AG10803 (cell line): ENCODE measurements at regions not wholly inside any gene's neighbourhood (a gene's known extent, or its start where the extent isn't known, plus 50 kb on each side); places are given as distances from the start of the nearest gene placed in this dataset.

Experiments used
- DNase-seq: peaks from one replicate; pipeline ENCODE4 v3.0.0; 2010; ENCODE audit warnings: low read depth
- H3K4me3 ChIP-seq: 2 replicates; pipeline ENCODE4 v1.5.1; 2011; ENCODE audit warnings: mild to moderate bottlenecking, low read length, control low read depth
- CTCF ChIP-seq: conservative IDR thresholded peaks from 2 replicates; pipeline ENCODE4 v1.5.1; 2011; ENCODE audit warnings: mild to moderate bottlenecking, low read length, control low read depth, inconsistent platforms

- DNase-seq: no peak
- no peak for TF ChIP-seq CTCF
- H3K4me3 ChIP-seq: no peak overlapping the region
Measured at GRCh38 chr16:65283181-65283651, 161.4 kb upstream of the CDH11 start.

GRCh38 chr16:65281586-65281985, 159.7 kb upstream of the CDH11 start:
- H3K4me3 ChIP-seq: no peak overlapping the region
- no peak for DNase-seq

GRCh38 chr16:65280845-65281512, 159.1 kb upstream of the CDH11 start:
- H3K4me3 ChIP-seq: no peak overlapping the region
- no peak for DNase-seq
- no peak for TF ChIP-seq CTCF

More at GRCh38 chr16:65281586-65281985, 159.7 kb upstream of the CDH11 start:
- TF ChIP-seq CTCF: no peak

- DNase-seq: no peak
- no peak overlapping the region for H3K4me3 ChIP-seq
- no peak for TF ChIP-seq CTCF
Measured at GRCh38 chr16:65279576-65279975, 157.7 kb upstream of the CDH11 start.

- no peak for DNase-seq
- TF ChIP-seq CTCF: no peak
- no peak overlapping the region for H3K4me3 ChIP-seq
Measured at GRCh38 chr16:65278874-65279273, 157.0 kb upstream of the CDH11 start.

- TF ChIP-seq CTCF: no peak
- peak; percentile 25 for DNase-seq
- H3K4me3 ChIP-seq: no peak overlapping the region
Measured at GRCh38 chr16:65274566-65274965, 152.7 kb upstream of the CDH11 start.

GRCh38 chr16:65272699-65273414, 151.0 kb upstream of the CDH11 start:
- H3K4me3 ChIP-seq: no peak overlapping the region
- no peak for DNase-seq
- no peak for TF ChIP-seq CTCF
